Sigmoid colon (tissue), 4 donors: ENCODE measurements at regions not wholly inside any gene's neighbourhood (a gene's known extent, or its start where the extent isn't known, plus 50 kb on each side); places are given as distances from the start of the nearest gene placed in this dataset.

Experiments used
- CTCF ChIP-seq, 4 experiments: fragments of 450-650 bp in 3 of 4; fragments of 200-600 bp in 1 of 4; IDR thresholded peaks; one replicate each; pipeline ENCODE4 v1.5.1; 2016 to 2019; ENCODE audit warnings: antibody characterized with exemption in 4 of 4, mild to moderate bottlenecking in 3 of 4, moderate library complexity in 2 of 4
- EP300 ChIP-seq, 4 donors: sonication (generic); formaldehyde crosslinking; IDR thresholded peaks; one replicate each; pipeline ENCODE4 v1.6.1; 2017; ENCODE audit warnings: antibody characterized with exemption in 4 of 4
- POLR2A ChIP-seq, 2 donors: fragments of 450-650 bp; IDR thresholded peaks; one replicate each; pipeline ENCODE4 v1.6.1; 2016; ENCODE audit warnings: antibody characterized with exemption in 2 of 2, mild to moderate bottlenecking in 2 of 2, moderate library complexity in 2 of 2
- POLR2AphosphoS5 ChIP-seq, 4 donors: sonication (generic); formaldehyde crosslinking; IDR thresholded peaks; one replicate each; pipeline ENCODE4 v1.6.1; 2017; ENCODE audit warnings: antibody characterized with exemption in 4 of 4

DNA sequence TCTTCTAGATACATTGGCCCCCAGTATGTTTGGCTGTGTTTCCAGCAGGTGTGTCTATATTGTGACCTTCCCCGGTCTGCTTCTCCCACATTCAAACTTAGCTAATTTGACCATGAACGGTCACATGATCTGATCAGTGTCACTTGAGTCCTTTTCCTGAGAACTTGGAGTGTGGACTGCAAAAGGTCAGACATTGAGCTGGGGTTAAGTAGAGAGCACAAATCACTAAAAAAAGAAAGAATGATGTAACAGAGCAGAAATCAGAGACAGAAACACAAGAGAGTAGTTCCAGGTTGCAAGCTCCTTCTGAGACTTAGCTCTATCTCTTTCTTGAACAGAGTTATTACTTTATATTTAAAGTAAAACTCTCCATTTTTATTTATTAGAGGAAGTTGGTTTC, 733.9 kb downstream of the CBLN4 start:
- no peak for TF ChIP-seq POLR2A (IDR thresholded peaks at IDR 0.05)
- no peak for TF ChIP-seq EP300 (IDR thresholded peaks at IDR 0.05)
- TF ChIP-seq CTCF (IDR thresholded peaks at IDR 0.05): no peak
- no peak for TF ChIP-seq POLR2AphosphoS5 (IDR thresholded peaks at IDR 0.05)
